ENCODE measurements at regions not wholly inside any gene's neighbourhood (a gene's known extent, or its start where the extent isn't known, plus 50 kb on each side); places are given as distances from the start of the nearest gene placed in this dataset.

GRCh38 chr4:153044036-153044435 lies 107.9 kb downstream of the FHDC1 start:
- H3K27ac Mint-ChIP-seq: no peak overlapping the region
- peaks cover 9% of the 10 kb centered on the region for H3K9me3 Mint-ChIP-seq
- no peak for DNase-seq (ENCODE audit: extremely low spot score, unreplicated experiment)
- H3K4me1 Mint-ChIP-seq (ENCODE audit: unreplicated experiment): no peaks in the 10 kb centered on the region
- no peaks in the 10 kb centered on the region for H3K36me3 Mint-ChIP-seq
- TF ChIP-seq CTCF (conservative IDR thresholded peaks at IDR 0.05): no peak
- H3K27me3 Mint-ChIP-seq: no peaks in the 10 kb centered on the region
- H3K4me3 Mint-ChIP-seq: no peak overlapping the region

- TF ChIP-seq CTCF (conservative IDR thresholded peaks at IDR 0.05): no peak
- Mint-ChIP-seq H3K9me3 (peaks cover 9% of the 10 kb centered on the region), H3K36me3 (no peaks in the 10 kb centered on the region), H3K4me3 (no peak overlapping the region), H3K4me1 (ENCODE audit: unreplicated experiment) (no peaks in the 10 kb centered on the region), H3K27ac (no peak overlapping the region), H3K27me3 (no peaks in the 10 kb centered on the region)
- DNase-seq (ENCODE audit: extremely low spot score, unreplicated experiment): no peak
Observed at GRCh38 chr4:153045111-153045982, 109.2 kb downstream of the FHDC1 start.

- Mint-ChIP-seq H3K27me3 (peaks cover 3% of the 10 kb centered on the region), H3K4me1 (ENCODE audit: unreplicated experiment) (no peaks in the 10 kb centered on the region), H3K4me3 (no peak overlapping the region), H3K36me3 (no peaks in the 10 kb centered on the region), H3K27ac (peak overlapping the region; percentile 83), H3K9me3 (no peaks in the 10 kb centered on the region)
- TF ChIP-seq CTCF (conservative IDR thresholded peaks at IDR 0.05): no peak
- no peak for DNase-seq (ENCODE audit: extremely low spot score, unreplicated experiment)
Observed at GRCh38 chr4:153058671-153059060, 122.5 kb downstream of the FHDC1 start.

- Mint-ChIP-seq H3K9me3 (no peaks in the 10 kb centered on the region), H3K27ac (peak overlapping the region; percentile 83), H3K4me3 (peak overlapping the region; percentile 46), H3K36me3 (no peaks in the 10 kb centered on the region), H3K27me3 (peaks cover 3% of the 10 kb centered on the region), H3K4me1 (ENCODE audit: unreplicated experiment) (peaks cover 4% of the 10 kb centered on the region)
- no peak for TF ChIP-seq CTCF (conservative IDR thresholded peaks at IDR 0.05)
- no peak for DNase-seq (ENCODE audit: extremely low spot score, unreplicated experiment)
Observed at GRCh38 chr4:153060196-153060595, 124.1 kb downstream of the FHDC1 start.

GRCh38 chr4:153061971-153062370 lies 125.8 kb downstream of the FHDC1 start:
- Mint-ChIP-seq H3K27ac (no peak overlapping the region), H3K4me3 (no peak overlapping the region), H3K9me3 (no peaks in the 10 kb centered on the region), H3K36me3 (no peaks in the 10 kb centered on the region), H3K27me3 (peaks cover 2% of the 10 kb centered on the region), H3K4me1 (ENCODE audit: unreplicated experiment) (peaks cover 4% of the 10 kb centered on the region)
- TF ChIP-seq CTCF (conservative IDR thresholded peaks at IDR 0.05): no peak
- DNase-seq (ENCODE audit: extremely low spot score, unreplicated experiment): no peak

All from type B pancreatic cell (in vitro differentiated cells).